ENCODE measurements at regions not wholly inside any gene's neighbourhood (a gene's known extent, or its start where the extent isn't known, plus 50 kb on each side); places are given as distances from the start of the nearest gene placed in this dataset.
"Not testable (repeated sequence)": the region's sequence is repeated elsewhere in the genome, so short reads cannot be mapped to it uniquely, and the experiment has no call there.

DNA sequence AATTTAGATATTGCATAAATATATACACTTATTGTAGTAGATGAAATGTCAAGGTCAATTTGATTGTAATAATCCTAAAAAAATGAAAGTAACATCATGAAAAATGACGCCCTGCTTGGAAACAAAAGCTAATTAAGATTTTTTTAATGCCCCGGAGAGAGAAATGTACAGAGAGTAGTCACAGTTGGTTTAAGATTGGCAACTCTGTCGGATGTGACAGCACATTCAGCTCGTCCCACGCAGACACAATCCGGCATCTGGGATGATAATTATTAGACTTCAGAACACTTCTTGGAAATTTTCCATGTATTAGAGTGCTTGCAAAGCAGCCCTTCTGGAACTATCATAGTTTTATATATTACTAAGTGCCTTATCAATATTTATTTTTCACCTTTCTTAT, 478.0 kb downstream of the PDHA2 start:
- no peak for DNase-seq

DNA sequence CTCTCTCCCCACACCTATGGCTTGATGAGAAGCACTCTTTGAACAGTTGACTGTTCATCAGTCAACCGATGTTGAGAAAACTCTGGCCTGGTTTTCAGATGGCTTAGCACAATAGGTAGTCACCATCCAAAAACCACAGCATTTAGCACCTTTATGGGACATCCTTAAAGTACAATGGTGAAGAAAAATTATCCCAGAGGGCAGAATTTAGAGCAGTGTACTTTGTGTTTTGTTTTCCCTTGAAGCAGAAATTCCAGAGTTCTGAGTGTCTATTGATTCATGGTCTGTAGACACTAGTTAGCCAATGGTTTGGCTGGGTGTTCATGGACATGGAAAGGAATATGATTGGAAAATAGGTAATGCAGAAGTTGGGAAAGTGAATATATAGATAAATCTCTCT, 487.0 kb downstream of the PDHA2 start:
- DNase-seq = no peak

DNA sequence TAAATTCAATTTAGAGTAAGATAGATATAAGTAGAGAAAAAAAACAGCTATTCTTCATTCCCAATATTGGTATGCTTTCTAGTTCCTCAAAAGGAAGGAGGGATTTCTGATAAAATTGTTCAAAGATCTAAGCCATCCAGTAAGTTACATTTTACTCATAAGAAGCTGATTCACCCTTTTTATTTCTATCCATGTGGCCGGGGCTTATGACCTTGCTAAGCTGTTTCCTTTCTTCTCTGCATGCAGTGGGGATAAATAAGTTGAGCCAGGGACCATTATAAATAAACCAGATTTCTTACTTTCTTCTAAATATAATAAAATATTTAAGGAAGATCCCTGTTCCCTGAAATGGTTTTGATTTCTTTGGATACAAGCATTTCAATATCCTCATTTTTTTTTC, 502.3 kb downstream of the PDHA2 start:
- no peak for DNase-seq

DNA sequence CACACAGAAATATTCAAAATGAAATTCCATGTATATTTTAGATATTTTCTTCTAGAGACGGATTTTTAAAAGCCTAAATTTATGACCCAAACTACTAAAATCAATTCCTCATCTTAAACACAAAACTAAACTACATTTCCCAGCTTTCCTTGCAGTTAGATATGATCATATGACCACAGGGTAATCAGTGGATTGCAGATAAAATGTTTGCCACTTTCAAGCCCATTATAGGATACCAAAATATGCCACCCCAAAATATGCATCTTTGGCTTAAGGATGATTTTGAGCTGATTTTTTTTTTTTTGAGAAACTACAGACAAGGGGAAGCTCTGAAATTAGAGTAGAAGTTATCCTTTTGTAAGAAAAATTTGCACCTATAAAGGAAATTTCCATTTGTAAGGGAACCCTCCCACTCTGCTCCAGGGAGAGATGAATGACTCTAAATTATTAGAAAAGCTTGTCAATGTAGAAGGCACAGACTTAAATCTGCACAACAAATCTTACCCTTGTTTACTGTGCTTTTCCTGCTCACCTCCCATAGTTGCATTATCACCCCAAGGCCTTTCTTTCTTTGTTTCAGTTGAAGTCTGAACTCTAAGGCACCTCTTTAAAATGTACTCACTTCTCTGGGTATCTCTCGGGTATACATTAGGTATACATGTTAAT, 503.0 kb downstream of the PDHA2 start:
- DNase-seq = no peak

DNA sequence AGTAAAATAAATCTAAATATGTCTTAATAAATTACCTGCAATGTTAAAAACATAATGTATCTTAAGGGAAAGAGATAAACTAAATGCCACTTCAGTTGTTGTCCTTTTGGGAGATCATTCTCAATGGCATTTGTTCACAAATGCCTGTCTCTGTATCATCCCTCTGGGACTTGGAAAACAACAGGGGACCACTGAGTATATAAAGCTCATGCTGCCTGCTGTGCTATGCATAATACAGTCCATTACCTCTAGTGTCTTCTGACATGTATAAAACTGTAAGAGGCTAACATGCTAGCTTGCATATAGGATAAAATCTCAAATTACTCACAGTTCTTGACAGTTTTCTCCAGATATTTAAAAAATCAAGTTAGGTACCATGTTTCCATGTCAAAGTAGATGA, 503.9 kb downstream of the PDHA2 start:
- no peak for DNase-seq

DNA sequence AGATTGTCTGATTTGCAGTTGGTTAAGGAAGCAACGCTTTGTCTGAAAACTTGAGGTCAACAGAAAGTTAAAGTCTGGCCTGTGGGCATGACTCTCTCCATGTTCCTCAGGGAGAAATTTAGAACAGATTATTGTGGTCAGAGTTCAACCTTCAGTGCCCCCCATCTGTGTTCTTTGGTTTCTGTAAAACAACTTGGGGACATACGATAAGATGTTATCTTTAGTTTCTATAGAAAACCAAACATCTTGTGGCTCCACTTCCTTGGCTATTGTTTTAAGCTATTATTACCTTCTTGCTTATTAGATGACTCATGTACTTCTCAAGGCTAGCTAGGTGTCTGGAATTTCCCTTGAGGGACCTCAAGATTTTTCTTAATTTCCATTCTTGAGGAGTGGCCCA, 507.7 kb downstream of the PDHA2 start:
- no peak for DNase-seq

DNA sequence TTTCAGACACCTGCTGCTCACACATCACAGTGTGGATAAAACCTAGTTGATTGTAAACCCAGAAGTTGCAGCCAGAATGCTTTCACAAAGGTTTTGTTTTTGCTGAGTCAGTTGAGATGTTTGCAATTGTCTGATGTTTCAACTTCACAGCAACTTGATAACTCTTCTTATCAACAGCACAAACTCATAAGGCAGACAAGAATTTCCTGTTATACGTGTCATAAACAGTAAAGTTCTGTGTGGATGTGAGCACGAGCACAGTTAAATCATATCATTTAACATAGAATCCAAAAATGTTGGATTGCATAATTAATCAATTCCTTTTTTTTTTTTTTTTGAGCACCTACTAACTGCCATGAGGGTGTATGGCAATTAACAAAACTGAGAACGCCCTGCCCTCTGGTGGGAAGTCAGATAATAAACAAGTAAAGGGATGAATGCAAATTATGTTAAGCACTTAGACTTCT, 512.2 kb downstream of the PDHA2 start:
- peak; percentile 9 for DNase-seq

DNA sequence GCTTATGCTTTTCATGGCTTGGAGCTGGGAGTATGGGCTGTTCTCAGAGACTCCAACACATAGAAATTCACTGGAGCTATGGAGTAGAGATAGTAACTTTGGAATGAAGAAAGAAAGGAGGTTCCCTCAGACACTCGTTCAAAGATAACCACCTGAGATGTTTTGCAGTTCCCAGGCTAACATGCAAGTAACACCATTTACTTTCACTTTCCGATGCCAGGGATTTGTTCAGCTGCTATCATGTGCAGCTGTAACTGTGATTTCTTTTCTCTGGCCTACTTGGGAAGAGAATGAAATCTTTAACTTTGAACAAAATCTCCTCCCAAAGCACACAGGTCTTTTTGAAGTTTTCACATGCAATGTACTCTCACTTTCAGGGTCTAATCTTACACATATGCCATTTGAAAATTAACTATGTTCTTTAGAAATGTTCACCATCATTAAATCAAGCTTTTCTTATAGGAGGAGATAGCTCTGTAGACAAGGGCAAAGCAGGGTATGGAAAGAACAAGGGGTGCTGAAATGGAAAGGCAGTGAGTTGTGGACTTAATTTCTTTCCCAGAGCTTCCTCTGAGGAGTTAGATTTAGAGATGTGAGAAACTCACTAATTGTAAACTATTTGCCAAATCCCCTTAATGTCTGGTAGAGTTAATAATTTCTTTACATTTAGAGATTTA, 514.3 kb downstream of the PDHA2 start:
- DNase-seq = no peak

DNA sequence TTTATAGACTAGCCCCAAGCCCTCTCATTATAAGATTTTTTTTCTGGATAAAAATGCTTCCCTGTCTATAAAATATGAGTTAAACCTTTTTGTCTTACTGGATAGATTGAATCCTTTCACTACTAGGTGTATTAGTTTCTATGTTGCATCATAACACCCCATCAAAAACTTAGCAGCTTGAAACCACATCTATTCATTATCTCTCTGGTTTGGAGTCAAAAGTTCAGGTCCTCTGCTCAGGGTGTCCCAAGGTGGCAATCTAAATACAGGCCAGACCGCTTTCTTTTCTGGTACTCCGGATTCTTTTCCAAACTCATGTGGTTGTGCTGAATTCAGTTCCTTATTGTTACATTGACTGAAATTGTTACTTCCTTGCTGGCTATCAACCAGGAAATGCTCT, 515.5 kb downstream of the PDHA2 start:
- no peak for DNase-seq

DNA sequence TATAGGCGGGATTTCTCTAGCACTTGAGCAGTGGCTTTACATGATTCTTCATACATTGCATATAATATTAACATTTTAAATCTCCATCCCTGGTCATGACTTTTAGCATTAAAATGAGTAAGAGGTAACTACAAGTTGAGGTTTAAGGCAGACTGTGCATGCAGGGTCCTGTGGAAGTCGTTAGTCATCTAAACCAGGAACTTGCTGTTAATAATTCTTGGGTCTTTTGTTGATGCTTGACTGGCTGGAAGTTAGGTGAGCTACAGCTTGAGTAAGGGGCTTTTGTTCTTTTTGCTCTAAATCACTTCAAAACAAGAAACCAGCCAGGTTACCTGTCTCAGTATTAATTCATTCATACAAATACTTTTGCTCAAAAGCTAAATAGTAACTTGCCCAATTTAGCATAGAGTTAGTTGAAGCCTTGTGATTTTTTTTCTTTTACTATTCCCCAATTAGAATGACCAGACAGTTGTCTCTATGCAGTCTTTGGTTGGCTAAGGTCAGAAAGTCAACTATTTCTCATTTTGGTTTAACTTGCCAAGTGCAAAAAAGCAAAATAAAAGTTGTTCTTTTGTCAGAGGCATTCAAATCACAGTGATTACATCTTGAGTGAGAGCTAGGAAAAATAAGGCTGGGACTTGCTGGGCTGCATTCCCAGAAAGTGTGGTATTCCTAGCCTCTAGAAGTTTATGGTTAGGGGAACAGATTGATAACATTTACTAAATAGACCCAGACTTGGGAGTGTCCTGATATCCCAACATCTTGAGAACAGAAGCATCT, 516.9 kb downstream of the PDHA2 start:
- no peak for DNase-seq

DNA sequence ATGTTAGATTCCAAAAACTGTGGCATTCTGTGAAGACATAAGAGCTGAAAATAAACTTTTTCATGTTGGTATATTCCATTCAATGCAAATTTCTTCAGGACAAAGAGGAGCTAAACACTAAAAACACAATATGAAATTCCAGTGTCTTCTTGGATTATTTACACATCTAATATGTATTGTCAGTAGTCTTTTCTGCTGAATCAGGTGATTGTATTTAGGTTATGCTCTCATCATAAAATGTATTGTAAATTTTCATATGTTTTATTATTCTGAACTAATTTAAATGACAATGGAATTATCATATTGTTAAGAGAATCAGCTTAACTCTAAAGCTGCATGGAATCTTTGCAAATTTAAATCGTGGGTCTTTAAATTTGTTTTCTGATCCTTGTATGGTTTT, 526.7 kb downstream of the PDHA2 start:
- DNase-seq = no peak

DNA sequence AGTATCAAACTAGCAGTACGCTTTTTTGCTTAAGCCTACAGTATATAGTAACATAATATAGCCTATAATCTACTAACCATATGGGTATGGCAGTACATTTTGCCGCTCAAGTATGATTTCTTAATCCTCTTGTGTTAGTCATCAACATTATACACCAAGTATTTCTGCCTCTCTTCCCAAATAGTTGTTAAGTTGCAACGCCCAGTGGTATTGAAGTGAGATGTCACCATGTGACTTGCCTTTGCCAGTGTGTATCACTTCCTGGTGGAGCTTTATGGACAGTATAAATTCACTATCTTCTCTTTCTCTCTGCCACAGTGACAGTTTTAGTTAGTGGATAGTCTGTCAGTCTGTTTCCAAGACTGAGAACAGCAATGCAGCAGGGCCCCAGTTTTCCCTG, 535.5 kb downstream of the PDHA2 start:
- DNase-seq = no peak

DNA sequence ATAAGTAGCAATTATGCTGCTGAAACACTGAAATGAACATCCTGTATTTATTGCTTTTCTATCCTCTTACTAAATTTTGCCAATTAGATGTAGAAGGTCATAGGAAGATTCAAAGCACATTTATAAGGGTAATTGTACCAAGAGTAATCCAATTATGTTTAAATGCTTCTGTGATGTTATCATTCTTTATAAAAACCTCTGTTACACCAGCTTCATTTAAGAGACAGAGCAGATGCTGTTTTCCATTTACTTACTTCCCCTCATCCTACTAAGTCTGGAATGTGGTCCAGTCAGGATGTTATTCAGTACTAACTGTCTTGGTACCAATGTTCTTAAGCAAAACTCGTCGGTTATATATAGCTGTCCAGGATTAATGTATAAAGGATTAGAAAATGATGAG, 539.6 kb downstream of the PDHA2 start:
- DNase-seq = no peak

DNA sequence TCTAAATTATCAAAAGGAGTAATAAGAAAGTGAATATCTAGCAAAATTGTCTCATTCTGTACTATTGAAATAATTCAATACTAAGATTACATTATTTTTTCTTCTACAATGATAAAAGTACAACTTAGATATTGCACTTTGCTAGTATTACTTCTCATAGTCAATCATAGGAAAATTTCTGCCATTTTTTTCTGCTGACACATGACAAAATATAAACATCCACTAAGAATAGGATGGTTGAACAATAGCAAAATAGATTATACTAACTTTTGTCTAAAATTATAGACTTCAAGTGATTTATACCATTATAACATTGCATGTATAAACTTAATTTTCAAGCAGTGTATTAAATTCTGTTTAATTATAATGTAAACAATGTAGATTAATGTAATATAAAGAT, 540.2 kb downstream of the PDHA2 start:
- no peak for DNase-seq

DNA sequence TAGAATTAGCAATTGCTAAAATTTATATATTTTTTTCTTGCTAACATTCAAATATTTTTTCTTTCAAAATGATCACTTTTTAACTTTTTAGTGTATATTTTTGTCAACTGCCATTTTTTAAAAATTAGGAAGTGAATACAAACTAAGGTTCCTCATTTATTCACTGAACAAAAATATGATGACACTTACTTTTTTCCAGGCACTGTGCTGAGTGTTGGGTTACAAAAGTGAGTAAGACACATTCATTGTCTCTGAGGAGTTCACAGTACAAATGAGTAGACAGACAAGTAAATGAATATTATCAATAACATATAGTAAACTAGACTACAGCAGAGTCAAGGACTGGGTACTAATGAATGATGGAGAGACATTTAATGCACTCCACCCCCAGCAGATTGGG, 543.5 kb downstream of the PDHA2 start:
- no peak for DNase-seq

DNA sequence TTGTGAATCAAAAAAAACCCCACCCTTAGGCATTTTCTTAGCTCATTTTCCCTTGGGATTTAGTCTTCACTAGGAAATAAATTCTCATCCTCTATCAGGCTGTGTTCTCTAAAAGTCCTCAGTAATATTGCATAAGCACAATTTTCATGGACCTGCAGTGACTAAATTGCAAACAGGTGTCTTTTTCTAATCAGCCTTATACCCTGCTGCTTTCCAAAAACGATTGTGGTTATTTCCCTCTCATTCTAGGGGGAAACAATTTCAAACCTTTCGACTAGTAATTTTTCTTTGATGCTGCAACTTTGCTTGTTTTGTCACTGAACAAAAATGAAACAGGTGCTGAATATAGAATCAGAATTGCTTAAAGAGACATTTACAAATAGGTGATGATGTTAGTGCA, 549.9 kb downstream of the PDHA2 start:
- no peak for DNase-seq

DNA sequence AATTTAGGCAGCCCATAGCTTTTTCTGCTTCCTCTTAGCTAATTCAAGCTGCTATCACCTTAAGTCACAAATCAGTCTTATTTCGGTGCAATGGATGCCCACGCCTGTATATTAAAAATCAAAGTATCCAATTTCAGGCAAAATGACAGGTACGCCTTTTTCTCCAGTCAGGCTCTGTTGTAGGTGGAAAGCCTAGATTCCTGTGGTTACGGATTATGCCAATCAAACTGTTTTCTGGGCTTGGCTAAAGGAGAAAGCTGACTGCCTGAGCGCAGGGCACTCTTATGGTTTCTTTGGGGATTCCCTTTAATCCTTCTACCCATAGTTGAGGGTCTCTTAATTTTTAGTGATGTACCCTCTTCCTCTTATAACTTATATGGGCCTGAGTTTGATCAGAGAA, 550.5 kb downstream of the PDHA2 start:
- no peak for DNase-seq

DNA sequence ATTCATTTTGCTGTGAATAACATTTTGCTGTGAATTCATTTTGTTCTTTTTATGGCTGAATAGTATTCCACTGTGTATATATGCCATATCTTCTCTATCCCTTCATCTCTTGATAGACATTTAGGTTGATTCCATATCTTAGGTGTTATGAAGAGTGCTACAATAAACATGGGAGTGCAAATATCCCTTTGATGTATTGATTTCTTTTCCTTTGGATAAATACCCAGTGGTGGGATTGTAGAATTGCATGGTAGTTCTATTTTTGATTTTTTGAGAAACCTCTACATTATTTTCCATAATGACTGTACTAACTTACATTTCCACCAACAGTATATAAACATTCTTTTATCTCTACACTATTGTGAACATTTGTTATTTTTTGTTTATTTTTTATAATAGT, 555.9 kb downstream of the PDHA2 start:
- no peak for DNase-seq

DNA sequence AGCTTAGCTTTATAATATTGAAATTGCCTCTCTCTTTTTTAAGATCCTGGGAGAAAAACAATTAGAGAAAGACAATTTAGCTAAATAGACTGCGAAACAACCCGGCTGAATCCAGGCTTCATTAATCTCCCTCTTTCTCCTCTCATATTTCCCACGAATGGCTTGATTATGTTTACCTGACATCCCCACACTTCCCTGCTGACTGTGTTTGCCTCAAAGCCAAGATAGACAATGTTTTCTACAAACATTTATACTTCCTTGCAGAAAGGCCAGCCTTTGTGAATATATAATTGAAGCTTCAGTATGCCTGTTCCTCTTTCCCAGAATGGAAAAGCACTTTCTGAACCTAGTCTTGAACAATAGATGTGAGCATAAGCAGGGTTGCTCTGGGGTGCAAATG, 566.8 kb downstream of the PDHA2 start:
- no peak for DNase-seq

DNA sequence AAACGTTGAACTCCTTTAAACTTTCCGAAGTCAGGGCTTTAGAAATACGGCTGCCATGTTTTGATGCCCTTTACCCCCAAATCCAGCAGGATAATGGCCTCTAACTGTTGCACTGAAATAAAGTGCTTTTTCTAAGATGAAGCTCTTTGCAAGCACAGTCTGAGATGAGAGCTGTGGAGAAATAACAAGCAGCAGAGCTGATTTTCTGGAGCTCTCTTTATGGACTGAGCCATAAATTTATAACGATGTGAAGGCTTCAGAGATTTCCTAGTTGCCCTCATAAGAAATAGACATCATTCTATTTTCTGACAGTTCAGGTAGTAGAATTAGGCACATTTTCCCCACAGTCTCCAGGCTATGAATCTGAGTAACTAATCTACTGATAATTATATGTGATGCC, 567.3 kb downstream of the PDHA2 start:
- no peak for DNase-seq

DNA sequence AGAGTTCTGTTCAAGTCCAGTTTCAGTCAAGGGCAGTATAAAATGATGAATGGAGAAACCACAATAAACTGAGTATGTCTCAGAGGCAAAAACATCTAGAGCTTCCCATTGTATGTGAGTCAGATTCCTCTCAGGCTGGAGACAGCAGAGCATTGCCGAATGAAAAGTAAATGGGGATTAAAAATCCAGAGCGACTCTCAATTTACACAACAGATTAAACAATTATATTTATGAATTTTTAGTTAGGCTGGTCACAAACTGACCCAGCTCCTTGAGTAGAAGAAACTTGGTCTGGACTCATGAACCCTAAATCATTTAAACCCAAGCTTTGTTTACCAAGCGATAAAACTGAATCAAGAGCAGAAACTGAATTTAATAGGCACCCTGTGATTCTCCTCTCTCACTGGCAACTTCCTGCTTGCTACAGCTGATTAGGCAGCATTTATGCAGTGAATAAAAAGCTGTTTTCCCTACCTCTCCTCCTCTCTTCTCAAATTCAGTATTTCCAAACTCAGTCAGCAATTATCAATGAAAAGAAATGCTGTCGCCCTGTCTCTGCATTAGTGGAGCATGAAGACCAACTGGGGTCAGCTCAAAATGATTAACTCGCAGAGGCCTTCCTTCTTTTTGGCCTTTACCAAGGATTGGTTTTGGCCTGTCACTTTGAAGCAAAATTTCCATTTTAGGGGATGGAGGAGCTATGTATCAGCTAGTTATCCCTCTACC, 568.0 kb downstream of the PDHA2 start:
- no peak for DNase-seq

DNA sequence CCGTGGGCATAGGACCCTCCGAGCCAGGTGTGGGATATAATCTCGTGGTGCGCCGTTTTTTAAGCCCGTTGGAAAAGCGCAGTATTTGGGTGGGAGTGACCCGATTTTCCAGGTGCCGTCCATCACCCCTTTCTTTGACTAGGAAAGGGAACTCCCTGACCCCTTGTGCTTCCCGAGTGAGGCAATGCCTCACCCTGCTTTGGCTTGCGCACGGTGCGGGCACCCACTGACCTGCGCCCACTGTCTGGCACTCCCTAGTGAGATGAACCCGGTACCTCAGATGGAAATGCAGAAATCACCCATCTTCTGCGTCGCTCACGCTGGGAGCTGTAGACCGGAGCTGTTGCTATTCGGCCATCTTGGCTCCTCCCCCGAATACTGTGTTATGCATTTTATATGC, 575.0 kb downstream of the PDHA2 start:
- DNase-seq = not testable (repeated sequence)

DNA sequence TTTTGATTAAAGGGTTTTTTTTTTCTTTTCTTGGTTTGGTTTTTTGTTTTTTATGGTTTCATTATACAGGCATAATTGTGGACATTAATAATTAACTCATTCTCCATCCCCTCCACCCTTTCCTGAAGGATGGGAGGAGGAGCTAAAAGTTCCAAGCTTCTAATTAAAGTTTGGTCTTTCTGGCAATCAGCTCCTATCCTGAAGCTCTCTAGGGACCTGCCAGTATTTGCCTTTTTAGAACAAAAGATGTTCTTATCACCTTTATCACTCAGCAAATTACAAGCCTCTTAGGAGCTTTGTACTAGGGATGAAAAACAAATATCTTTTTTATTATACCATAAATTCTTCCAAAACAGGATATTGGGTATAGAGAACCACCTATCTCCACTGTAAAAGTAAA, 589.8 kb downstream of the PDHA2 start:
- no peak for DNase-seq

Measured in tongue (tissue), 1 donor.